GM12891 (cell line): ENCODE measurements at regions not wholly inside any gene's neighbourhood (a gene's known extent, or its start where the extent isn't known, plus 50 kb on each side); places are given as distances from the start of the nearest gene placed in this dataset.

Experiments
- POLR2AphosphoS5 ChIP-seq: IDR thresholded peaks from 2 replicates; pipeline ENCODE4 v1.6.1; 2011; ENCODE audit warnings: low read depth, low read length, control low read depth
- TAF1 ChIP-seq: IDR thresholded peaks from 2 replicates; pipeline ENCODE4 v1.6.1; 2011; ENCODE audit warnings: low read depth, low read length, control low read depth

DNA sequence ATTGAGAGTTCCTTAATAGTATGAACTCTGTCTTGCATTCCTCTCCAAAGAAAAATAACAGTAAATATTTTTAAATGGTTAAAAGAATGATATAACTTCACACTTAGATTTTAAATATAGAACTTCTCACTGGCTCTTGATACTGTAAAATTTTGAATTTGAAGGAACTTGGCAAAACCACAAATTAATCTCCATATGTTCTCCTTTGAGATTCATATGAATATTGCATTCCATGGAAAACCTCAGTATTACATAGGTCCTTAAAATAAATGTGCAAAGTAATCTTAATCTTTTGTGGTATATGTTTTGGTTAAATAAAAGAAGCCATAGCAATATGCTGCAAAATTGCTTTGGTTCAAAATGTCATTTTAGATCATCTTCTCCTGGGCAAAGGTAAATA is 1137.6 kb upstream of the LRRTM3 start:
- TF ChIP-seq POLR2AphosphoS5: no peak
- TF ChIP-seq TAF1: no peak
